ENCODE measurements at regions not wholly inside any gene's neighbourhood (a gene's known extent, or its start where the extent isn't known, plus 50 kb on each side); places are given as distances from the start of the nearest gene placed in this dataset.

GRCh38 chr5:57960569-57960968 lies 478.0 kb upstream of the ACTBL2 start (continued):
- no peak for TF ChIP-seq CTCF (IDR thresholded peaks at IDR 0.05)

- Histone ChIP-seq H3K36me3 (replicated peaks in 1 of 2; ENCODE audit: control insufficient read depth in 1 of 2, insufficient read depth in 2 of 2, low read length in 1 of 2) (no peaks in the 10 kb centered on the region), H3K4me2 (no peak overlapping the region), H3K9ac (no peak overlapping the region), H3K27me3 (ENCODE audit: insufficient read depth) (no peaks in the 10 kb centered on the region), H3F3A (replicated peaks; ENCODE audit: insufficient read depth) (no peaks in the 10 kb centered on the region), H3K4me1 (ENCODE audit: control insufficient read depth in 1 of 2, insufficient read depth in 2 of 2, low read depth in 1 of 2, low read length in 1 of 2) (no peaks in the 10 kb centered on the region), H2AFZ (ENCODE audit: low read depth) (no peak overlapping the region), H3K9me3 (no peaks in the 10 kb centered on the region), H3K4me3 (ENCODE audit: low read depth in 2 of 2, low read length in 1 of 2) (no peak overlapping the region), H3K9me2 (no peaks in the 10 kb centered on the region), H3K27ac (ENCODE audit: low read depth in 2 of 2, low read length in 1 of 2) (no peak overlapping the region), H3K79me2 (ENCODE audit: insufficient read depth) (no peaks in the 10 kb centered on the region), H4K20me1 (ENCODE audit: insufficient read depth) (no peaks in the 10 kb centered on the region)
- WGBS (ENCODE audit: low lambda C conversion rate) = 65% methylated on average over 3 of the region's 3 CpGs
- CTCF ChIA-PET = no interaction called here
- POLR2A ChIA-PET = no interaction called here
- DNase-seq = no peak
- TF ChIP-seq RXRA (IDR thresholded peaks at IDR 0.05; ENCODE audit: borderline replicate concordance, low read depth) = no peak
- TF ChIP-seq IRF3 (IDR thresholded peaks at IDR 0.05; ENCODE audit: low read depth, low read length) = no peak
- no peak for TF ChIP-seq RCOR1 (IDR thresholded peaks at IDR 0.05; ENCODE audit: low read length)
- no peak for TF ChIP-seq GATA2 (CRISPR knock-in tag; IDR thresholded peaks at IDR 0.05)
- TF ChIP-seq RFX5 (IDR thresholded peaks at IDR 0.05; ENCODE audit: low read length) = no peak
- no peak for TF ChIP-seq SIN3A (IDR thresholded peaks at IDR 0.05; ENCODE audit: borderline replicate concordance, low read depth, low read length)
- no peak for TF ChIP-seq USF2 (IDR thresholded peaks at IDR 0.05; ENCODE audit: borderline replicate concordance, low read depth, low read length)
- no peak for TF ChIP-seq FOSL2 (IDR thresholded peaks at IDR 0.05; ENCODE audit: borderline replicate concordance, low read depth)
- no peak for TF ChIP-seq MAX (IDR thresholded peaks at IDR 0.05; ENCODE audit: low read depth)
- no peak for TF ChIP-seq FOXM1 (IDR thresholded peaks at IDR 0.05; ENCODE audit: low read depth)
- no peak for TF ChIP-seq TAF1 (IDR thresholded peaks at IDR 0.05; ENCODE audit: borderline replicate concordance, low read depth, low read length)
- TF ChIP-seq REST (IDR thresholded peaks at IDR 0.05; ENCODE audit: low read depth, low read length) = no peak
Observed at GRCh38 chr5:57956636-57957035, 474.0 kb upstream of the ACTBL2 start.
